ENCODE measurements at regions not wholly inside any gene's neighbourhood (a gene's known extent, or its start where the extent isn't known, plus 50 kb on each side); places are given as distances from the start of the nearest gene placed in this dataset.
A peak's percentile ranks its signal among the peaks of the same experiment; 100 is the strongest.

GRCh38 chr1:110749960-110750359 is 75.2 kb upstream of the KCNA3 start:
- H3K27ac Mint-ChIP-seq: no peak overlapping the region
- peaks cover 15% of the 10 kb centered on the region for H3K4me1 ChIP-seq (ENCODE audit: control insufficient read depth, insufficient read depth, low read length)

GRCh38 chr1:110746644-110747259 is 72.0 kb upstream of the KCNA3 start:
- peaks cover 10% of the 10 kb centered on the region for H3K4me1 ChIP-seq (ENCODE audit: control insufficient read depth, insufficient read depth, low read length)
- DNase-seq: peak; percentile 90
- H3K9me3 Mint-ChIP-seq: no peaks in the 10 kb centered on the region
- H3K27me3 Mint-ChIP-seq (ENCODE audit: insufficient read depth): peaks cover 2% of the 10 kb centered on the region
- no peak overlapping the region for H3K27ac Mint-ChIP-seq
- H3K4me3 Mint-ChIP-seq: no peak overlapping the region
- peaks cover 14% of the 10 kb centered on the region for H3K4me1 Mint-ChIP-seq
- no peak overlapping the region for H3K9ac ChIP-seq (ENCODE audit: extremely low read depth, low read length, poor library complexity, severe bottlenecking)
- no peak overlapping the region for H3K27ac ChIP-seq (ENCODE audit: low read depth, low read length)
- no peaks in the 10 kb centered on the region for H3K36me3 Mint-ChIP-seq (ENCODE audit: low read depth)
- H3K36me3 ChIP-seq (ENCODE audit: control insufficient read depth, insufficient read depth, low read length): no peaks in the 10 kb centered on the region
- no peaks in the 10 kb centered on the region for H3K9me3 ChIP-seq (ENCODE audit: control insufficient read depth, low read length)
- WGBS, 2 experiments (ENCODE audit: insufficient coverage in 1 of 2, insufficient read length in 1 of 2): 30 to 36% methylated on average over 5 to 10 of the region's 10 CpGs
- peaks cover 20% of the 10 kb centered on the region for H3K27me3 ChIP-seq (ENCODE audit: control insufficient read depth, insufficient read depth, low read length, poor library complexity, severe bottlenecking)
- H3K4me3 ChIP-seq (ENCODE audit: low read length): no peak overlapping the region
- TF ChIP-seq, protein P1, sequence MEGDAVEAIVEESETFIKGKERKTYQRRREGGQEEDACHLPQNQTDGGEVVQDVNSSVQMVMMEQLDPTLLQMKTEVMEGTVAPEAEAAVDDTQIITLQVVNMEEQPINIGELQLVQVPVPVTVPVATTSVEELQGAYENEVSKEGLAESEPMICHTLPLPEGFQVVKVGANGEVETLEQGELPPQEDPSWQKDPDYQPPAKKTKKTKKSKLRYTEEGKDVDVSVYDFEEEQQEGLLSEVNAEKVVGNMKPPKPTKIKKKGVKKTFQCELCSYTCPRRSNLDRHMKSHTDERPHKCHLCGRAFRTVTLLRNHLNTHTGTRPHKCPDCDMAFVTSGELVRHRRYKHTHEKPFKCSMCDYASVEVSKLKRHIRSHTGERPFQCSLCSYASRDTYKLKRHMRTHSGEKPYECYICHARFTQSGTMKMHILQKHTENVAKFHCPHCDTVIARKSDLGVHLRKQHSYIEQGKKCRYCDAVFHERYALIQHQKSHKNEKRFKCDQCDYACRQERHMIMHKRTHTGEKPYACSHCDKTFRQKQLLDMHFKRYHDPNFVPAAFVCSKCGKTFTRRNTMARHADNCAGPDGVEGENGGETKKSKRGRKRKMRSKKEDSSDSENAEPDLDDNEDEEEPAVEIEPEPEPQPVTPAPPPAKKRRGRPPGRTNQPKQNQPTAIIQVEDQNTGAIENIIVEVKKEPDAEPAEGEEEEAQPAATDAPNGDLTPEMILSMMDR (conservative IDR thresholded peaks at IDR 0.05): no peak

More at GRCh38 chr1:110749960-110750359, 75.2 kb upstream of the KCNA3 start:
- Histone ChIP-seq H3K27ac (ENCODE audit: low read depth, low read length) (no peak overlapping the region), H3K4me3 (ENCODE audit: low read length) (no peak overlapping the region), H3K9me3 (ENCODE audit: control insufficient read depth, low read length) (no peaks in the 10 kb centered on the region), H3K27me3 (ENCODE audit: control insufficient read depth, insufficient read depth, low read length, poor library complexity, severe bottlenecking) (no peaks in the 10 kb centered on the region), H3K36me3 (ENCODE audit: control insufficient read depth, insufficient read depth, low read length) (no peaks in the 10 kb centered on the region), H3K9ac (ENCODE audit: extremely low read depth, low read length, poor library complexity, severe bottlenecking) (no peak overlapping the region)
- DNase-seq: no peak
- Mint-ChIP-seq H3K27me3 (ENCODE audit: insufficient read depth) (no peaks in the 10 kb centered on the region), H3K36me3 (ENCODE audit: low read depth) (no peaks in the 10 kb centered on the region), H3K9me3 (no peaks in the 10 kb centered on the region), H3K4me3 (no peak overlapping the region), H3K4me1 (peaks cover 18% of the 10 kb centered on the region)
- TF ChIP-seq, protein P1 (conservative IDR thresholded peaks at IDR 0.05): no peak
- WGBS, 2 experiments (ENCODE audit: insufficient coverage in 1 of 2, insufficient read length in 1 of 2): 50 to 90% methylated on average over 2 to 4 of the region's 4 CpGs

- Histone ChIP-seq H3K4me1 (ENCODE audit: control insufficient read depth, insufficient read depth, low read length) (no peaks in the 10 kb centered on the region), H3K4me3 (ENCODE audit: low read length) (no peak overlapping the region), H3K27ac (ENCODE audit: low read depth, low read length) (no peak overlapping the region), H3K36me3 (ENCODE audit: control insufficient read depth, insufficient read depth, low read length) (no peaks in the 10 kb centered on the region), H3K9me3 (ENCODE audit: control insufficient read depth, low read length) (no peaks in the 10 kb centered on the region), H3K27me3 (ENCODE audit: control insufficient read depth, insufficient read depth, low read length, poor library complexity, severe bottlenecking) (peaks cover 20% of the 10 kb centered on the region), H3K9ac (ENCODE audit: extremely low read depth, low read length, poor library complexity, severe bottlenecking) (no peak overlapping the region)
- Mint-ChIP-seq H3K4me3 (no peak overlapping the region), H3K27me3 (ENCODE audit: insufficient read depth) (peaks cover 2% of the 10 kb centered on the region), H3K4me1 (no peaks in the 10 kb centered on the region), H3K9me3 (no peaks in the 10 kb centered on the region), H3K27ac (no peak overlapping the region), H3K36me3 (ENCODE audit: low read depth) (no peaks in the 10 kb centered on the region)
- TF ChIP-seq, protein P1 (conservative IDR thresholded peaks at IDR 0.05): no peak
- no peak for DNase-seq
These were observed 68.7 kb upstream of the KCNA3 start for GRCh38 chr1:110743397-110743796.
